GM21528 (cell line): ENCODE measurements at regions not wholly inside any gene's neighbourhood (a gene's known extent, or its start where the extent isn't known, plus 50 kb on each side); places are given as distances from the start of the nearest gene placed in this dataset.

ENCODE experiments used
- ATAC-seq: cut with Tn5 transposase; IDR thresholded peaks from one replicate; pipeline ENCODE4 v1.9.1; 2021; ENCODE audit warnings: mild to moderate bottlenecking, moderate library complexity; ENCODE audit not compliant: unreplicated experiment, low FRiP score

GRCh38 chr9:118554987-118555386, 814.2 kb downstream of the BRINP1 start:
- no peak for ATAC-seq

- no peak for ATAC-seq
These were observed 811.2 kb downstream of the BRINP1 start for GRCh38 chr9:118558026-118558425.

- no peak for ATAC-seq
These were observed 810.3 kb downstream of the BRINP1 start for GRCh38 chr9:118558891-118559290.

GRCh38 chr9:118561051-118561450, 808.2 kb downstream of the BRINP1 start:
- ATAC-seq, result no peak

GRCh38 chr9:118563677-118564076, 805.6 kb downstream of the BRINP1 start:
- no peak for ATAC-seq

- no peak for ATAC-seq
These were observed 801.4 kb downstream of the BRINP1 start for GRCh38 chr9:118567861-118568260.

GRCh38 chr9:118568704-118569103, 800.5 kb downstream of the BRINP1 start:
- no peak for ATAC-seq

GRCh38 chr9:118569148-118569547, 800.1 kb downstream of the BRINP1 start:
- ATAC-seq, result no peak

- ATAC-seq, result no peak
These were observed 799.2 kb downstream of the BRINP1 start for GRCh38 chr9:118570066-118570465.

- no peak for ATAC-seq
These were observed 793.7 kb downstream of the BRINP1 start for GRCh38 chr9:118575341-118576070.

GRCh38 chr9:118577121-118577520, 792.1 kb downstream of the BRINP1 start:
- ATAC-seq, result no peak

- no peak for ATAC-seq
These were observed 790.8 kb downstream of the BRINP1 start for GRCh38 chr9:118578467-118578866.

- no peak for ATAC-seq
These were observed 785.8 kb downstream of the BRINP1 start for GRCh38 chr9:118583414-118583813.

- no peak for ATAC-seq
These were observed 782.3 kb downstream of the BRINP1 start for GRCh38 chr9:118586978-118587377.

- no peak for ATAC-seq
These were observed 774.8 kb downstream of the BRINP1 start for GRCh38 chr9:118594428-118594827.

GRCh38 chr9:118595719-118596305, 773.4 kb downstream of the BRINP1 start:
- no peak for ATAC-seq

- no peak for ATAC-seq
These were observed 772.7 kb downstream of the BRINP1 start for GRCh38 chr9:118596374-118597015.

- ATAC-seq, result no peak
These were observed 762.6 kb downstream of the BRINP1 start for GRCh38 chr9:118606668-118607067.

GRCh38 chr9:118609355-118610044, 759.7 kb downstream of the BRINP1 start:
- ATAC-seq, result no peak

GRCh38 chr9:118612201-118612600, 757.0 kb downstream of the BRINP1 start:
- ATAC-seq, result no peak

GRCh38 chr9:118613996-118614395, 755.2 kb downstream of the BRINP1 start:
- no peak for ATAC-seq
